Pons (tissue), 1 donor: ENCODE measurements at regions not wholly inside any gene's neighbourhood (a gene's known extent, or its start where the extent isn't known, plus 50 kb on each side); places are given as distances from the start of the nearest gene placed in this dataset.

ENCODE experiments used
- DNase-seq: peaks from one replicate; pipeline ENCODE4 v3.0.0-alpha.2; 2016; ENCODE audit warnings: low spot score

GRCh38 chr18:24627644-24628315 lies 167.3 kb downstream of the HRH4 start:
- DNase-seq, result no peak

DNA sequence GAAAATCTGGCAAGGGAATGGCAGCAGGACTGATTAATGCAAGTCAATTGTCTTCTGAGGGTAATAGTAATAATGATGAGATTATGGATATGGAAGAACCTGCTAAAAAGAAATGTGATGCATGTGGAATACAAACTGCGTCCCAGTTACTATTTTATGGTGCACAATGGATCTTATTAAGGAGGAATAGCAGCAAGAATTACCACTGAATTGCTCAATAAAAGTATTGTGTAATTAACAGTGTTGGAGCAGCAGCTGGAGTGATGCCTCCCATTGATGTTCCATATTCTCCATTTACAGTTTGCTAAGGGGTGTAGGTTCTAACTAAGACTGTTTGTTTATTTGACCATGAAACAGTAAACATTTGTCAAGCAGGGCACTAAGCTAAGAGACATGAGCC lies 167.9 kb downstream of the HRH4 start:
- no peak for DNase-seq

- DNase-seq, result no peak
Observed at GRCh38 chr18:24629921-24630320, 169.5 kb downstream of the HRH4 start.

DNA sequence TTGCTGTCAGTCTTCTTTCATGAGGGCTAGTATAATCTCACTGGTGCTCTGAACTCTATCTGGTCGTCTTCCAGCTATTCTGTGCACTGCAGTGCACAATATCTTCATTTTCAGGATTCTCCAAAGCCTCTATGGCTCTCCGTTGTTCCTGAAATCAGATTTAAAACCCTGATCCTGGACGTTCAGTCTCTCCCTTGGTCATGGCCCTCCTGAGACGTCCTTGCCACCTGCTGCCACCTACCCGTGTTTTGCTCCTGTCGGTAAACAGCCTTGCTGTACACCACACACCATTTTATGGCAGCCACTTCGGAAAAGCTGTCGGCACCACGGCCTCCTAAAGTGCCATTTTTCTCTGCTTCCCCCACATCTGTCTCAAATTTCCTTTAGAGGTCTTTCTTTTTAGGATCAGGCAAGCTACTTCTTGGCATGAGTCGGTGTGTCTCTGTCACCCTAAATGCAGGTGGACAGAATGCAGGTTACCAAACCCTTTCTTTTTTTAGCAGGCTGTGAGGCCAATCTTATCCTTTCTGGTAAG lies 170.0 kb downstream of the HRH4 start:
- no peak for DNase-seq

GRCh38 chr18:24631243-24632025 lies 171.0 kb downstream of the HRH4 start:
- no peak for DNase-seq

- DNase-seq, result no peak
Observed at GRCh38 chr18:24632158-24632988, 171.9 kb downstream of the HRH4 start.

DNA sequence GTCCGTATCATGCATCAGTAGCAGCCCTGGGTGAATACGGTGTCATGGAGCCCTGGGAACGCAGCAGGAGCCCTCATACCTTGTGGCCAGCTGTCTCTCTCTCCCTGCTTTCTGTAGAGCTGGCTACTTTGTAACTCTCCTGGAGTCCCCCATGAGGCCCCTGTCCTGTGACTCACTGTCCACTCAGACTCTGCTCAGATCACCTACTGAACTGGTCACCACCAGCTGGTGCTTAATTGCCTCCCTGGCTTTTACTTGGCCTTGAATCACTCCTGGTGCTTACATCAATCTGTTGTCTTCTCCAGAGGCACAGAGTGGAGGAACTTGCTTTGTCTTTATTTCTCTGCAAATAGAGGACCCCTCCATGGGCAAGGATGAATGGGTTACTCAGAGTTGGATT lies 172.7 kb downstream of the HRH4 start:
- no peak for DNase-seq

- DNase-seq, result no peak
Observed at GRCh38 chr18:24649571-24649970, 189.1 kb downstream of the HRH4 start.

DNA sequence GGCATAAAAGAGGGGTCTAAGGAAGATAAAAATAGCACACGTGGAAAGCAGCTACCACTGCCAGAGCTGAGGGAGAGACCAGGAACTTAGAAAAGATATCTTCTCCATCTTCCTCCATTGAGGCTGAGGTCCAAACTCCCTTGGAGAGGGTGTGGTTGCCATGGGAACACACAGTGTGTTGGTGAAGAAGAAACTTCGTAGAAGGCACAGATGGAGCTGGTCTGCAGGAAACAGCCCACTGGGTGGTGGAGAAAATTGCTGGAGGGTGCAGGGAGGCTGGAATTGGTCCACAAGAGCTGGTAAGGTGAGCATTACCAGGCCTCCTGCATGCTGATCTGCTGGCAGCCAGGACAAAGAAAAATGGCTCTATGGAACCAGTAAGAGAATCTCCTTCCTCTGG lies 191.0 kb downstream of the HRH4 start:
- DNase-seq, result no peak

- no peak for DNase-seq
Observed at GRCh38 chr18:24656050-24656449, 195.6 kb downstream of the HRH4 start.

DNA sequence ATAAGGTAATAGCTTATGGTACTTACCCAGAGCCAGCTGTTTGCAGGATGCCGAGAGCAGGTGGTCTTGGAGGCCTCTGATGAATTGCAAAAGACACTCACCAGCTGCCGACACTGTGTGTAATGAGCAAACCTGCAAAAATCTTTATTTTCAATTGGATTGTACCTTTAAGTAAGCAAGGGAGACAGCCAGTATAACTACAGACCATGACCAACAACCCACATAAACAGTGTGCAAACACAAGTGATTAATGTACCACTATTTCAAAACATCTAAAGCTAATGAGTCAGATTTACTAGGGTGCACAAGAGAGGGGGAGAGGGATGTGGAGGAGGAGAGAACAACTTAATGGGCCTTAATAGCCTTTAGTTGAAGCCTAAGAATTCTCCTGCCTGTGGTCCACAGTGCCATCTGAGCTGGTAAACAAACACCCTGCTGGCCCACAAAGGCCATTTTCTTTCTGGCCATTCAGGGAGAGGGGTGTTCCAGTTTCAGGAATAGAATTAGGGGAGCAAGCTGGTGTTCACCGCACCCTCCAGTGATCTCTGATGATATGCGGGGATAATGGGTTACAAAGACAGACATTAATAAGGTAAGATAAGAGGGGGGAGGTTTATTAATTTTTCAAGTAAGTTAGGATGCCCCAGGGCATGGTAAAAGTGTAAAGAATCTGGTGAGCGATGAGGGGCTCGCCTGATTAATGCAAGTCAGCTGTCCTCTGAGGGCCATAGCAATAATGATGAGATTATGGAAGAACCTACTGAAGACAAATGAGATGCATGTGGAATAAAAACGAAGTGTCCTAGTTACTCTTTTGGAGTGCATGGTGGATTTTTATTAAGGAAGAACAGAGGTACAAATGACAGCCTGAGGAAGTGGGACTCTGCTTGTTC lies 196.4 kb downstream of the HRH4 start:
- DNase-seq, result no peak

DNA sequence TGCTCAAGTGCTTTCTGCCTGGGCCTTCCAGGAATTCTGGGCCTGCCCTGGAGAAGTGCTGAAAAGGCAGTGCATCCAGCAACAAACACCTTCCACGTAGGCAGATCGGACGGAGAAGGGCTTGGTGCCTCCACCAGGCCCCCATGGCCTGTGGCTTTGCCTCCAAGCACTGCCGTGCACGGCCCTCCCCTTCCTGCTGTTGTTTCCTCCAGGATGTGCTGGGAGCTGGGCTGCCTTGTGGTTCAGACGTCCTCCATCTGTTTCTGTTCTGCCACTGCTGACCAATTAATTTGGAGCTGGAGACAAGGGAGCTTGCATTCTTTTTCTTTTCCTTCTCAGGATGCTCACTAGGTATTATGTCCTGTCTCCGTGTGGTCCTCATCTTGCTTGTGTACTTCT lies 197.0 kb downstream of the HRH4 start:
- no peak for DNase-seq

DNA sequence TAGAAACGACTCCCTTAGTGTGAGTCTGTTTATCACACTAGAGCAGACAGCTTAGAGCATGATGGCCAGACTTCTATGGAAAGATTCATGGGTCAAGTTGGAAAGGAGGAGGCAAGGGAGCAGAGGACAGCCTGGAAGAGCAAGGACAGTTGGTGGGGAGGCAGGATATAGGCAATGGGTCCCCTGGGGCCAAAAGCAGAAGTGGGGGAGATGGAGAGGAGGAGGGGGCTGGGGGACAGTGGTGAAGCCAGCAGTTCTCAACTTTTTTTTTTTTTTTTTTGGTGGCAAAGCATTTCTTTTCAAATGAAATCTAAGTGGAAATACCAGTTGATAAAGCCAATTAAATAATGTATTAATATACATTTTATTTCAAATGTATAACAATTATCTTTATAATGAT lies 197.9 kb downstream of the HRH4 start:
- DNase-seq, result no peak

DNA sequence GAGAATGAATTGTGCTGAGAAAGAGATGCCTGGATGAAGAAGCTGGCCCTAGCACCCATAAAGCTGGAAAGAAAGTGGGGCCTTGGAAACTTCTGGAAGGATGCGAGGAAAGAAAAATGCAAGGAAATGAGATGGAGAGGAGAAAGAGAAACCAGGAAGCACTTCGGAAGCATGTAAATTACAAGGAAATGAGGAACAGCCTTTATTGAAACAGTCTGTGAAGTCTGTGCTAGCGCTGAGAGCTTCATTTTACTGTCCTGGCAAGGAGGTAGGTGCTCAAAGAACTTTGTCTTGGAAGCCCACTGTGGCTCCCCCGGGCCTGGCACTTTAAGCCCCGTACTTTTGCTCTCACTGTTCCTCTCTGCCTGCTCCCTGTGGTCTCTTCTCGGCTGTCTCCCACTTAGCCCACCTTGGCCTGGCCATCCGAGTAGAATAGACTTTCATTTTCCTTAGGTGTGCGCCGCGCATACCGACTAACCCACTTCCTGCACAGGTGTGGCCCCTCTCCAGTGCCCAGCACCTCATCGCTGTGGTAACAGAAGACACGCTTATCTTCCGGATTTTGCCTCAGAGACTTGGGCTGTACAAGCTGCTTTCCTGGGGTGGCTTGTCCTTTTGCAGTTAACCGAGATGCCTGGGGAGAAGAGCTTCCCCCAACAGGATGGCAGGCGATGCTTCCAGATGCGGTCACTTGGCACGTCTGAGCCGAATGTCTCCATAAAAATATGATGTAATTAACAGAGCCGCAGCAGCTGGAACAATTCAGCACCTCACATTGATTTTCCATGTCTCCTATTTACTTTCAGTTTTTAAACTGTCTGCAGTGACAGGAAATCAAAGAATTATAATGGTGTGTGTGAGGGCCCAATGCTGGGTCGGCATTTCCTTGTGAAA lies 199.6 kb downstream of the HRH4 start:
- DNase-seq, result no peak

DNA sequence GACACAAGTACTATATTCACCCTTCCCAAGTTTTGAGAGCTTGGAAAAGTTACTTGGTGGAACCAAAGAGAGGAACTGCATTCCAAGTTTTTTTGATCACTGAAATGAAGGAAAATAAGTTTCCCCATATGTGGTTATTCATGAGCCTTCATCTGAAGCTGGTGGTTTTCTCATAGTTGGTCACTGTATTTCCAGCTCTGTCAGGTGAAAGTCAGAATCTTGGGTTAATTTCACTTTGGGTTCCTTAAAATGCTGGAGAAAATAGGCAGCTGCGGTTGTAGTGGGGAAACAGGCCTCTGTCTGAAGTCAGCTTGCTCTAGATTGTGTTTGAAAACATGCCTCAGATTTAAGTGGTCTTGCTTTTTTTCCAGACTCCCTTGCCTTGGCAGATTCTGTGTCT lies 200.5 kb downstream of the HRH4 start:
- no peak for DNase-seq

- DNase-seq, result no peak
Observed at GRCh38 chr18:24662412-24662821, 202.0 kb downstream of the HRH4 start.

GRCh38 chr18:24663026-24663425 lies 202.6 kb downstream of the HRH4 start:
- no peak for DNase-seq

DNA sequence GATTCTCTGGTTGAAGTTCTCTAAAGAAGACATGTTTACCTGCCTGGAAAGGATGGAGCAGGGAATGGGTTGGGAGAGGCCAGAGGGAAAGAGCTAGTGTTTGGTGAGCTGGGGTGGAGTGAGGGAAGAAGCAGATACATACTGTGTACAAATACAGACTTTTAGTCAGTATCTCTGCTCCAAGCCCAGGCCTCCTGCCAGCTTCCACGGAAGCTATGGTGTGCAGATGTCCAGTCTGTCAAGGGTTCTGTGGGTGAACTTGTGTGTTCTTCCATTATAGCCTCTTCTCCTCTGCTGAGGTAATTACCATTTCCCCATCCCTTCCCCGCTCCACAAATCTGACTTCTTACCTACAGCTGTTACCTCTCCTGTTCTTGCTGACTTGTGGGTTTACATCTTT lies 208.6 kb downstream of the HRH4 start:
- no peak for DNase-seq

DNA sequence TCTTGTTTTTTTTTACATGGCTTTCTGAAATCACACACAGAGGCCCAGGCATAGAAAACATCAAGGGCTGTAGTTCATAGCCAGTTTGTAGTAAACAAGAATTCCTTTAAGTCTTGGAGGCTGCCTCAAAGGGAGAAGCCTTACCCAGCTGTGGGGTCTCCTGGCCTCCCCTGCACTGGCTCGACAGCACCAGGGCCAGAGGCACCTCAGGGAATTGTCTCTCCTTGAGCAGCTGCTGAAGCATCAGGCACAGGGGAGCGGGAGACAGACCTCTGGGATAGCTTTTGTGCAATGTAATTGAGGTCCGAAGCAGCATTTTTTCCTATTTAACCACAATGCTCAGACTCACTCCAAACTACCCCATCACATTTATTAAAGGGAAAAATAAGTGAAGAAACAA lies 209.1 kb downstream of the HRH4 start:
- no peak for DNase-seq

GRCh38 chr18:24672165-24672941 lies 211.9 kb downstream of the HRH4 start:
- DNase-seq, result peak; percentile 60
